GM23338 (cell line): ENCODE measurements at regions not wholly inside any gene's neighbourhood (a gene's known extent, or its start where the extent isn't known, plus 50 kb on each side); places are given as distances from the start of the nearest gene placed in this dataset.

ENCODE experiments used
- CREB1 ChIP-seq: fragments of 250-450 bp; sonication (Bioruptor Pico); IDR thresholded peaks from 2 replicates; pipeline ENCODE4 v1.5.0; 2020; ENCODE audit warnings: low read depth, mild to moderate bottlenecking, moderate library complexity
- EZH2 ChIP-seq: fragments of 200-600 bp; sonication (generic); IDR thresholded peaks from one replicate; pipeline ENCODE4 v1.8.0; 2017; ENCODE audit warnings: antibody characterized with exemption, mild to moderate bottlenecking, low read depth; ENCODE audit not compliant: unreplicated experiment
- JUNB ChIP-seq: IDR thresholded peaks from one replicate; pipeline ENCODE4 v1.6.1; 2016; ENCODE audit warnings: antibody characterized with exemption; ENCODE audit not compliant: unreplicated experiment
- POLR2AphosphoS5 ChIP-seq: IDR thresholded peaks from 2 replicates; pipeline ENCODE4 v1.6.1; 2016; ENCODE audit warnings: antibody characterized with exemption, low read depth
- TF ChIP-seq, protein P1 (sequence below), 2 experiments: fragments of 200-600 bp in 1 of 2; sonication (generic) in 1 of 2; conservative IDR thresholded peaks; 2 replicates each; pipeline versions ENCODE4 v1.5.1 to v1.6.1; 2016 to 2017; ENCODE audit warnings: antibody characterized with exemption in 2 of 2, low read depth in 2 of 2, mild to moderate bottlenecking in 2 of 2, moderate library complexity in 1 of 2
- TF ChIP-seq, protein P2 (sequence below): IDR thresholded peaks from one replicate; pipeline ENCODE4 v1.6.1; 2018; ENCODE audit warnings: antibody characterized with exemption; ENCODE audit not compliant: unreplicated experiment
- TF ChIP-seq, protein P3 (sequence below): fragments of 250-450 bp; sonication (Bioruptor Pico); IDR thresholded peaks from 2 replicates; pipeline ENCODE4 v1.5.0; 2020; ENCODE audit warnings: mild to moderate bottlenecking, moderate library complexity

DNA sequence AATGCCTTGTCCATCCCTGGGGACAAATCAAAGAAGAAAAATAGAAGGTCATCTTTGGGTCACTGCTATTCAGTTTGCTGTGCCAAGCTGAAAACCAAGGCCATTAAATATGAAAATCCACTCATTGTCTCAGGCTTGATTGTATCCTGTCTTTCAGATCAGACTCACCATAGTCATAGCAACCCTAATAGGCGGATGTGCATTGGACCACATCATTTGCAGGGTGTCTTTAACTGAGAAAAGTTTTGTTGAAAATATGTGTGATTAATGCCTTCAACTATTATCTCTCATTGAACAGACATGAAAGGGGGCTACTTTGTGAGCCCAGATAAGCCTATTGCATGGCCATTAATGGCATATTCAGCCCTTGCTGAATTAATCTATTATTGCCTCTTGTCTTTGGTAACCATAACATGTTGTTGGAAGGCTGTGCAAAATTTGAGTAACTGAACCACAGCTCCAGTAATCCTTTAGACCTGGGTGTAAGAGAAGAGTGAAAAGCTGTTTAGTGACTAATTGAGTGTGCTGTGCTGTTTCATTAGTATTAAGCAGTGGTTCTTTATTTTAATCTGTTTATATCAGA is 453.6 kb upstream of the EPHA5 start:
- TF ChIP-seq, protein P1, sequence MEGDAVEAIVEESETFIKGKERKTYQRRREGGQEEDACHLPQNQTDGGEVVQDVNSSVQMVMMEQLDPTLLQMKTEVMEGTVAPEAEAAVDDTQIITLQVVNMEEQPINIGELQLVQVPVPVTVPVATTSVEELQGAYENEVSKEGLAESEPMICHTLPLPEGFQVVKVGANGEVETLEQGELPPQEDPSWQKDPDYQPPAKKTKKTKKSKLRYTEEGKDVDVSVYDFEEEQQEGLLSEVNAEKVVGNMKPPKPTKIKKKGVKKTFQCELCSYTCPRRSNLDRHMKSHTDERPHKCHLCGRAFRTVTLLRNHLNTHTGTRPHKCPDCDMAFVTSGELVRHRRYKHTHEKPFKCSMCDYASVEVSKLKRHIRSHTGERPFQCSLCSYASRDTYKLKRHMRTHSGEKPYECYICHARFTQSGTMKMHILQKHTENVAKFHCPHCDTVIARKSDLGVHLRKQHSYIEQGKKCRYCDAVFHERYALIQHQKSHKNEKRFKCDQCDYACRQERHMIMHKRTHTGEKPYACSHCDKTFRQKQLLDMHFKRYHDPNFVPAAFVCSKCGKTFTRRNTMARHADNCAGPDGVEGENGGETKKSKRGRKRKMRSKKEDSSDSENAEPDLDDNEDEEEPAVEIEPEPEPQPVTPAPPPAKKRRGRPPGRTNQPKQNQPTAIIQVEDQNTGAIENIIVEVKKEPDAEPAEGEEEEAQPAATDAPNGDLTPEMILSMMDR (conservative IDR thresholded peaks at IDR 0.05; ENCODE audit: low read depth in 2 of 2), result no peak
- TF ChIP-seq, protein P2, sequence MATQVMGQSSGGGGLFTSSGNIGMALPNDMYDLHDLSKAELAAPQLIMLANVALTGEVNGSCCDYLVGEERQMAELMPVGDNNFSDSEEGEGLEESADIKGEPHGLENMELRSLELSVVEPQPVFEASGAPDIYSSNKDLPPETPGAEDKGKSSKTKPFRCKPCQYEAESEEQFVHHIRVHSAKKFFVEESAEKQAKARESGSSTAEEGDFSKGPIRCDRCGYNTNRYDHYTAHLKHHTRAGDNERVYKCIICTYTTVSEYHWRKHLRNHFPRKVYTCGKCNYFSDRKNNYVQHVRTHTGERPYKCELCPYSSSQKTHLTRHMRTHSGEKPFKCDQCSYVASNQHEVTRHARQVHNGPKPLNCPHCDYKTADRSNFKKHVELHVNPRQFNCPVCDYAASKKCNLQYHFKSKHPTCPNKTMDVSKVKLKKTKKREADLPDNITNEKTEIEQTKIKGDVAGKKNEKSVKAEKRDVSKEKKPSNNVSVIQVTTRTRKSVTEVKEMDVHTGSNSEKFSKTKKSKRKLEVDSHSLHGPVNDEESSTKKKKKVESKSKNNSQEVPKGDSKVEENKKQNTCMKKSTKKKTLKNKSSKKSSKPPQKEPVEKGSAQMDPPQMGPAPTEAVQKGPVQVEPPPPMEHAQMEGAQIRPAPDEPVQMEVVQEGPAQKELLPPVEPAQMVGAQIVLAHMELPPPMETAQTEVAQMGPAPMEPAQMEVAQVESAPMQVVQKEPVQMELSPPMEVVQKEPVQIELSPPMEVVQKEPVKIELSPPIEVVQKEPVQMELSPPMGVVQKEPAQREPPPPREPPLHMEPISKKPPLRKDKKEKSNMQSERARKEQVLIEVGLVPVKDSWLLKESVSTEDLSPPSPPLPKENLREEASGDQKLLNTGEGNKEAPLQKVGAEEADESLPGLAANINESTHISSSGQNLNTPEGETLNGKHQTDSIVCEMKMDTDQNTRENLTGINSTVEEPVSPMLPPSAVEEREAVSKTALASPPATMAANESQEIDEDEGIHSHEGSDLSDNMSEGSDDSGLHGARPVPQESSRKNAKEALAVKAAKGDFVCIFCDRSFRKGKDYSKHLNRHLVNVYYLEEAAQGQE, result no peak
- TF ChIP-seq POLR2AphosphoS5 (no peak), JUNB (no peak), EZH2 (no peak), CREB1 (CRISPR knock-in tag) (no peak)
- TF ChIP-seq, protein P3, sequence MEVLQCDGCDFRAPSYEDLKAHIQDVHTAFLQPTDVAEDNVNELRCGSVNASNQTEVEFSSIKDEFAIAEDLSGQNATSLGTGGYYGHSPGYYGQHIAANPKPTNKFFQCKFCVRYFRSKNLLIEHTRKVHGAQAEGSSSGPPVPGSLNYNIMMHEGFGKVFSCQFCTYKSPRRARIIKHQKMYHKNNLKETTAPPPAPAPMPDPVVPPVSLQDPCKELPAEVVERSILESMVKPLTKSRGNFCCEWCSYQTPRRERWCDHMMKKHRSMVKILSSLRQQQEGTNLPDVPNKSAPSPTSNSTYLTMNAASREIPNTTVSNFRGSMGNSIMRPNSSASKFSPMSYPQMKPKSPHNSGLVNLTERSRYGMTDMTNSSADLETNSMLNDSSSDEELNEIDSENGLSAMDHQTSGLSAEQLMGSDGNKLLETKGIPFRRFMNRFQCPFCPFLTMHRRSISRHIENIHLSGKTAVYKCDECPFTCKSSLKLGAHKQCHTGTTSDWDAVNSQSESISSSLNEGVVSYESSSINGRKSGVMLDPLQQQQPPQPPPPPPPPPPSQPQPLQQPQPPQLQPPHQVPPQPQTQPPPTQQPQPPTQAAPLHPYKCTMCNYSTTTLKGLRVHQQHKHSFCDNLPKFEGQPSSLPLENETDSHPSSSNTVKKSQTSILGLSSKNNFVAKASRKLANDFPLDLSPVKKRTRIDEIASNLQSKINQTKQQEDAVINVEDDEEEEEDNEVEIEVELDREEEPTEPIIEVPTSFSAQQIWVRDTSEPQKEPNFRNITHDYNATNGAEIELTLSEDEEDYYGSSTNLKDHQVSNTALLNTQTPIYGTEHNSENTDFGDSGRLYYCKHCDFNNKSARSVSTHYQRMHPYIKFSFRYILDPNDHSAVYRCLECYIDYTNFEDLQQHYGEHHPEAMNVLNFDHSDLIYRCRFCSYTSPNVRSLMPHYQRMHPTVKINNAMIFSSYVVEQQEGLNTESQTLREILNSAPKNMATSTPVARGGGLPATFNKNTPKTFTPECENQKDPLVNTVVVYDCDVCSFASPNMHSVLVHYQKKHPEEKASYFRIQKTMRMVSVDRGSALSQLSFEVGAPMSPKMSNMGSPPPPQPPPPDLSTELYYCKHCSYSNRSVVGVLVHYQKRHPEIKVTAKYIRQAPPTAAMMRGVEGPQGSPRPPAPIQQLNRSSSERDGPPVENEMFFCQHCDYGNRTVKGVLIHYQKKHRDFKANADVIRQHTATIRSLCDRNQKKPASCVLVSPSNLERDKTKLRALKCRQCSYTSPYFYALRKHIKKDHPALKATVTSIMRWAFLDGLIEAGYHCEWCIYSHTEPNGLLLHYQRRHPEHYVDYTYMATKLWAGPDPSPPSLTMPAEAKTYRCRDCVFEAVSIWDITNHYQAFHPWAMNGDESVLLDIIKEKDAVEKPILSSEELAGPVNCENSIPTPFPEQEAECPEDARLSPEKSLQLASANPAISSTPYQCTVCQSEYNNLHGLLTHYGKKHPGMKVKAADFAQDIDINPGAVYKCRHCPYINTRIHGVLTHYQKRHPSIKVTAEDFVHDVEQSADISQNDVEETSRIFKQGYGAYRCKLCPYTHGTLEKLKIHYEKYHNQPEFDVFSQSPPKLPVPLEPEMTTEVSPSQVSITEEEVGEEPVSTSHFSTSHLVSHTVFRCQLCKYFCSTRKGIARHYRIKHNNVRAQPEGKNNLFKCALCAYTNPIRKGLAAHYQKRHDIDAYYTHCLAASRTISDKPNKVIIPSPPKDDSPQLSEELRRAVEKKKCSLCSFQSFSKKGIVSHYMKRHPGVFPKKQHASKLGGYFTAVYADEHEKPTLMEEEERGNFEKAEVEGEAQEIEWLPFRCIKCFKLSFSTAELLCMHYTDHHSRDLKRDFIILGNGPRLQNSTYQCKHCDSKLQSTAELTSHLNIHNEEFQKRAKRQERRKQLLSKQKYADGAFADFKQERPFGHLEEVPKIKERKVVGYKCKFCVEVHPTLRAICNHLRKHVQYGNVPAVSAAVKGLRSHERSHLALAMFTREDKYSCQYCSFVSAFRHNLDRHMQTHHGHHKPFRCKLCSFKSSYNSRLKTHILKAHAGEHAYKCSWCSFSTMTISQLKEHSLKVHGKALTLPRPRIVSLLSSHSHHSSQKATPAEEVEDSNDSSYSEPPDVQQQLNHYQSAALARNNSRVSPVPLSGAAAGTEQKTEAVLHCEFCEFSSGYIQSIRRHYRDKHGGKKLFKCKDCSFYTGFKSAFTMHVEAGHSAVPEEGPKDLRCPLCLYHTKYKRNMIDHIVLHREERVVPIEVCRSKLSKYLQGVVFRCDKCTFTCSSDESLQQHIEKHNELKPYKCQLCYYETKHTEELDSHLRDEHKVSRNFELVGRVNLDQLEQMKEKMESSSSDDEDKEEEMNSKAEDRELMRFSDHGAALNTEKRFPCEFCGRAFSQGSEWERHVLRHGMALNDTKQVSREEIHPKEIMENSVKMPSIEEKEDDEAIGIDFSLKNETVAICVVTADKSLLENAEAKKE, result no peak
